IMR-90 (cell line): ENCODE measurements at regions not wholly inside any gene's neighbourhood (a gene's known extent, or its start where the extent isn't known, plus 50 kb on each side); places are given as distances from the start of the nearest gene placed in this dataset.

Experiments used
- ATAC-seq: fragments of 200-7000 bp; cut with Tn5 transposase; 2 replicates; pipeline ENCODE4 v1.9.1; 2020; ENCODE audit warnings: low read depth, mild to moderate bottlenecking, moderate library complexity
- BruUV-seq: library from RNA; stranded (reverse); fragments of 400-500 nt; replicated peaks from 2 replicates; lab custom pipeline; 2021; lab: Mats Ljungman, UMichigan
- CTCF ChIA-PET: fragments of 300-600 bp; formaldehyde crosslinking; extraction: SDS; loops from one replicate; lab custom pipeline; 2021; ENCODE audit warnings: antibody characterized with exemption; lab: Yijun Ruan, JAX
- POLR2A ChIA-PET: fragments of 300-600 bp; sonication (Branson Sonifier 250); formaldehyde crosslinking; loops from one replicate; lab custom pipeline; 2022; ENCODE audit warnings: antibody characterized with exemption; ENCODE audit not compliant: unreplicated experiment; lab: Charles Lee
- DNase-seq: peaks from one replicate; pipeline ENCODE4 v3.0.0; 2013
- H2AFZ ChIP-seq: replicated peaks from 2 replicates; pipeline ENCODE3; 2013; ENCODE audit warnings: low read length, mild to moderate bottlenecking; ENCODE audit not compliant: poor library complexity
- H2AK5ac ChIP-seq: 2 replicates; pipeline ENCODE4 v1.6.1; 2013; ENCODE audit warnings: low read depth, low read length, inconsistent platforms
- H2AK9ac ChIP-seq: replicated peaks from 2 replicates; pipeline ENCODE3; 2013; ENCODE audit warnings: mild to moderate bottlenecking, low read depth, low read length, moderate library complexity; ENCODE audit not compliant: poor library complexity
- H2BK120ac ChIP-seq: 2 replicates; pipeline ENCODE4 v1.6.1; 2013; ENCODE audit warnings: low read depth, low read length, inconsistent platforms
- H2BK15ac ChIP-seq: 3 replicates; pipeline ENCODE4 v1.6.1; 2013; ENCODE audit warnings: low read depth, low read length, inconsistent platforms
- H2BK20ac ChIP-seq: 2 replicates; pipeline ENCODE4 v1.6.1; 2013; ENCODE audit warnings: low read depth, mild to moderate bottlenecking, inconsistent platforms, low read length, moderate library complexity
- H2BK5ac ChIP-seq: 2 replicates; pipeline ENCODE4 v1.6.1; 2013; ENCODE audit warnings: mild to moderate bottlenecking, low read depth, low read length, inconsistent platforms; ENCODE audit not compliant: poor library complexity, severe bottlenecking
- H3K14ac ChIP-seq: replicated peaks from 2 replicates; pipeline ENCODE4 v1.6.1; 2013; ENCODE audit warnings: low read depth, low read length, inconsistent platforms
- H3K18ac ChIP-seq: 2 replicates; pipeline ENCODE4 v1.6.1; 2013; ENCODE audit warnings: low read depth, low read length, control low read depth
- H3K23ac ChIP-seq: 2 replicates; pipeline ENCODE4 v1.6.1; 2013; ENCODE audit warnings: low read depth, low read length, inconsistent platforms
- H3K27ac ChIP-seq: 2 replicates; pipeline ENCODE4 v1.5.1; 2013; ENCODE audit warnings: mild to moderate bottlenecking, control low read depth, low read length; ENCODE audit not compliant: insufficient read depth
- H3K27me3 ChIP-seq: 2 replicates; pipeline ENCODE4 v1.6.1; 2013; ENCODE audit warnings: low read length; ENCODE audit not compliant: control insufficient read depth, insufficient read depth
- H3K36me3 ChIP-seq: 2 replicates; pipeline ENCODE4 v1.6.1; 2013; ENCODE audit warnings: low read length, mixed read lengths; ENCODE audit not compliant: control insufficient read depth, insufficient read depth
- H3K4ac ChIP-seq: 2 replicates; pipeline ENCODE4 v1.6.1; 2013; ENCODE audit warnings: low read depth, low read length, inconsistent platforms
- H3K4me1 ChIP-seq: 2 replicates; pipeline ENCODE4 v1.6.1; 2013; ENCODE audit warnings: low read length, mixed read lengths; ENCODE audit not compliant: control insufficient read depth, insufficient read depth
- H3K4me2 ChIP-seq: 2 replicates; pipeline ENCODE4 v1.6.1; 2013; ENCODE audit warnings: low read depth, mild to moderate bottlenecking, control low read depth, low read length, moderate library complexity
- H3K4me3 ChIP-seq: 2 replicates; pipeline ENCODE4 v1.5.1; 2013; ENCODE audit warnings: low read depth, mild to moderate bottlenecking, control low read depth, low read length, moderate library complexity; ENCODE audit not compliant: insufficient read depth
- H3K56ac ChIP-seq: 2 replicates; pipeline ENCODE4 v1.6.1; 2013; ENCODE audit warnings: low read length, inconsistent platforms; ENCODE audit not compliant: insufficient read depth; ENCODE audit errors: extremely low read depth
- H3K79me1 ChIP-seq, 2 experiments: 2 replicates each; pipeline ENCODE4 v1.6.1; 2013; ENCODE audit warnings: low read length in 2 of 2, inconsistent platforms in 1 of 2, low read depth in 1 of 2
- H3K9ac ChIP-seq: 2 replicates; pipeline ENCODE4 v1.6.1; 2013; ENCODE audit warnings: low read depth, low read length, control low read depth
- H3K9me1 ChIP-seq: 2 replicates; pipeline ENCODE4 v1.6.1; 2013; ENCODE audit warnings: low read length, inconsistent platforms; ENCODE audit not compliant: insufficient read depth
- H3K9me3 ChIP-seq: 2 replicates; pipeline ENCODE4 v1.6.1; 2013; ENCODE audit warnings: low read length; ENCODE audit not compliant: control insufficient read depth, insufficient read depth
- H4K20me1 ChIP-seq: 2 replicates; pipeline ENCODE4 v1.6.1; 2013; ENCODE audit warnings: low read length, inconsistent platforms; ENCODE audit not compliant: insufficient read depth
- H4K5ac ChIP-seq: 2 replicates; pipeline ENCODE4 v1.6.1; 2013; ENCODE audit warnings: mild to moderate bottlenecking, low read depth, low read length, control low read depth
- H4K8ac ChIP-seq, 2 experiments: 2 replicates each; pipeline ENCODE4 v1.6.1; 2013; ENCODE audit warnings: low read depth in 2 of 2, low read length in 2 of 2, control low read depth in 1 of 2, inconsistent platforms in 1 of 2
- H4K91ac ChIP-seq: 2 replicates; pipeline ENCODE4 v1.6.1; 2013; ENCODE audit warnings: low read depth, low read length, inconsistent platforms; ENCODE audit not compliant: insufficient read depth
- CEBPB ChIP-seq: IDR thresholded peaks from 2 replicates; pipeline ENCODE4 v1.6.1; 2012; ENCODE audit warnings: low read depth, low read length, improper control_type of control experiment
- CHD1 ChIP-seq: IDR thresholded peaks from 2 replicates; pipeline ENCODE4 v1.6.1; 2012; ENCODE audit warnings: low read depth, low read length, improper control_type of control experiment
- FOS ChIP-seq: fragments of 150-350 bp; IDR thresholded peaks from 2 replicates; pipeline ENCODE4 v1.6.1; 2016; ENCODE audit warnings: low read depth, low read length
- MXI1 ChIP-seq: IDR thresholded peaks from 2 replicates; pipeline ENCODE4 v1.6.1; 2012; ENCODE audit warnings: low read depth, mild to moderate bottlenecking, low read length, moderate library complexity, borderline replicate concordance
- RAD21 ChIP-seq: IDR thresholded peaks from 2 replicates; pipeline ENCODE4 v1.6.1; 2012; ENCODE audit warnings: low read length, improper control_type of control experiment
- RCOR1 ChIP-seq: IDR thresholded peaks from 2 replicates; pipeline ENCODE4 v1.6.1; 2012; ENCODE audit warnings: mild to moderate bottlenecking, low read length, improper control_type of control experiment; ENCODE audit not compliant: insufficient replicate concordance
- RFX5 ChIP-seq: IDR thresholded peaks from 2 replicates; pipeline ENCODE4 v1.8.0; 2012; ENCODE audit warnings: low read depth, mild to moderate bottlenecking, low read length, moderate library complexity
- SMC3 ChIP-seq: fragments of 150-350 bp; IDR thresholded peaks from 2 replicates; pipeline ENCODE4 v1.6.1; 2016; ENCODE audit warnings: low read depth, mild to moderate bottlenecking, antibody characterized with exemption, low read length, moderate library complexity
- WGBS, 2 experiments: methylation state at CpG; one replicate each; pipeline versions ENCODE4 v1.1.5 to v1.1.7; 2013; ENCODE audit warnings: missing lambda C conversion rate in 2 of 2; ENCODE audit not compliant: insufficient read length in 1 of 2; ENCODE audit errors: extremely low coverage in 2 of 2; 5-methylcytosine and 5-hydroxymethylcytosine counted together
- dilution Hi-C: fragments of 300-500 bp; cut with HindIII; formaldehyde crosslinking; loops from one replicate; pipeline ENCODE4 v1.14.3; 2018; ENCODE audit warnings: low sequenced_read_pairs; ENCODE audit not compliant: unreplicated experiment
- in situ Hi-C: fragments of 300-500 bp; cut with MboI; formaldehyde crosslinking; loops from 3 replicates; pipeline ENCODE4 v1.14.3; 2019; ENCODE audit warnings: low sequenced_read_pairs, inconsistent platforms, mixed read lengths
- intact Hi-C: fragments of 100-400 bp; cut with micrococcal nuclease; formaldehyde crosslinking; loops from 2 replicates; pipeline ENCODE4 v1.10.0; 2022
- TF ChIP-seq, protein P1 (sequence below): conservative IDR thresholded peaks from 2 replicates; pipeline ENCODE4 v1.5.1; 2012; ENCODE audit warnings: mild to moderate bottlenecking, low read depth, low read length, improper control_type of control experiment

DNA sequence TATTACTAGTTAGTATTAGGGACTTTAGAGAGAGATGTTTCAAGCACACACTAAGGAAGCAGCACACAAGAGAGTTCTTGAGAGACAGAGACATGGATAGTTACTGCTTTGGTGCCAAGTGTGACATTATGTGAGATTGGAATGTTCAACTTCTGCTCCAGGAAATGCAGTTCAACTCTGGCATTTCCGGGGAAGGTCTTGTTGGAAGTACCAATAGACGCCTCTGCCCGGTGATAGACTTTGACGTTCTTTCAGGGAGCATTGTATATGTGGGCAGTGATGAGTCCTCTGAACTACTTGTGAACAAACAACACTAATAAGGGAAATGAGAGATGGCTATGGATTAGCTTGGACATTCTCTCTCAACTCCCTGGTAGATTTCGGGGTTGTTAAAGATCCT is 638.1 kb upstream of the BOD1L1 start:
- Histone ChIP-seq H3K4ac (no peak overlapping the region), H2AK9ac (no peak overlapping the region), H3K9me1 (no peaks in the 10 kb centered on the region), H2BK20ac (no peak overlapping the region), H4K20me1 (no peaks in the 10 kb centered on the region), H3K18ac (no peak overlapping the region), H3K79me1 (no peaks in the 10 kb centered on the region), H3K56ac (no peak overlapping the region), H3K4me3 (no peak overlapping the region), H3K9ac (no peak overlapping the region), H3K36me3 (no peaks in the 10 kb centered on the region), H2AFZ (no peak overlapping the region), H3K23ac (no peak overlapping the region), H3K9me3 (no peaks in the 10 kb centered on the region), H3K4me2 (no peak overlapping the region), H4K8ac (no peak overlapping the region), H4K91ac (no peak overlapping the region), H2BK5ac (no peak overlapping the region), H4K5ac (no peak overlapping the region), H2AK5ac (no peak overlapping the region), H2BK15ac (no peak overlapping the region), H3K27me3 (no peaks in the 10 kb centered on the region), H3K14ac (no peak overlapping the region), H3K4me1 (no peaks in the 10 kb centered on the region), H2BK120ac (no peak overlapping the region), H3K27ac (no peak overlapping the region)
- dilution Hi-C loops = no loop called here
- ATAC-seq (no peak), DNase-seq (no peak)
- TF ChIP-seq RAD21 (no peak), MXI1 (no peak), RCOR1 (no peak), RFX5 (no peak), CEBPB (no peak), CHD1 (no peak), FOS (no peak), SMC3 (no peak)
- TF ChIP-seq, protein P1, sequence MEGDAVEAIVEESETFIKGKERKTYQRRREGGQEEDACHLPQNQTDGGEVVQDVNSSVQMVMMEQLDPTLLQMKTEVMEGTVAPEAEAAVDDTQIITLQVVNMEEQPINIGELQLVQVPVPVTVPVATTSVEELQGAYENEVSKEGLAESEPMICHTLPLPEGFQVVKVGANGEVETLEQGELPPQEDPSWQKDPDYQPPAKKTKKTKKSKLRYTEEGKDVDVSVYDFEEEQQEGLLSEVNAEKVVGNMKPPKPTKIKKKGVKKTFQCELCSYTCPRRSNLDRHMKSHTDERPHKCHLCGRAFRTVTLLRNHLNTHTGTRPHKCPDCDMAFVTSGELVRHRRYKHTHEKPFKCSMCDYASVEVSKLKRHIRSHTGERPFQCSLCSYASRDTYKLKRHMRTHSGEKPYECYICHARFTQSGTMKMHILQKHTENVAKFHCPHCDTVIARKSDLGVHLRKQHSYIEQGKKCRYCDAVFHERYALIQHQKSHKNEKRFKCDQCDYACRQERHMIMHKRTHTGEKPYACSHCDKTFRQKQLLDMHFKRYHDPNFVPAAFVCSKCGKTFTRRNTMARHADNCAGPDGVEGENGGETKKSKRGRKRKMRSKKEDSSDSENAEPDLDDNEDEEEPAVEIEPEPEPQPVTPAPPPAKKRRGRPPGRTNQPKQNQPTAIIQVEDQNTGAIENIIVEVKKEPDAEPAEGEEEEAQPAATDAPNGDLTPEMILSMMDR = no peak
- BruUV-seq = no TSS peak
- intact Hi-C loops = no loop called here
- in situ Hi-C loops = no loop called here
- POLR2A ChIA-PET = no interaction called here
- WGBS, 2 experiments = no CpG with 5 or more reads among the region's 5 CpGs
- CTCF ChIA-PET = interaction anchor here (1.0 kb wide), 1 partner anchor 609 kb away, joined by 4 read pairs; no protein-coding TSS in a partner anchor
